ENCODE measurements at regions not wholly inside any gene's neighbourhood (a gene's known extent, or its start where the extent isn't known, plus 50 kb on each side); places are given as distances from the start of the nearest gene placed in this dataset.

GRCh38 chr1:4087530-4088420 lies 187.7 kb upstream of the C1orf174 start:
- DNase-seq (ENCODE audit: low read depth in 2 of 2), result no peak

GRCh38 chr1:4088676-4089075 lies 188.6 kb upstream of the C1orf174 start:
- no peak for DNase-seq (ENCODE audit: low read depth in 2 of 2)

- no peak for DNase-seq (ENCODE audit: low read depth in 2 of 2)
Measured at GRCh38 chr1:4089421-4090175, 189.5 kb upstream of the C1orf174 start.

- DNase-seq (ENCODE audit: low read depth in 2 of 2), result no peak
Measured at GRCh38 chr1:4090556-4090955, 190.5 kb upstream of the C1orf174 start.

GRCh38 chr1:4090976-4091660 lies 191.0 kb upstream of the C1orf174 start:
- DNase-seq (ENCODE audit: low read depth in 2 of 2), result no peak

GRCh38 chr1:4091996-4092395 lies 191.9 kb upstream of the C1orf174 start:
- no peak for DNase-seq (ENCODE audit: low read depth in 2 of 2)

- no peak for DNase-seq (ENCODE audit: low read depth in 2 of 2)
Measured at GRCh38 chr1:4093856-4094565, 193.9 kb upstream of the C1orf174 start.

- DNase-seq (ENCODE audit: low read depth in 2 of 2), result no peak
Measured at GRCh38 chr1:4095433-4095971, 195.4 kb upstream of the C1orf174 start.

- DNase-seq (ENCODE audit: low read depth in 2 of 2), result no peak
Measured at GRCh38 chr1:4101459-4102161, 201.5 kb upstream of the C1orf174 start.

- DNase-seq (ENCODE audit: low read depth in 2 of 2), result no peak
Measured at GRCh38 chr1:4105300-4105880, 205.3 kb upstream of the C1orf174 start.

- DNase-seq (ENCODE audit: low read depth in 2 of 2), result no peak
Measured at GRCh38 chr1:4106731-4107130, 206.7 kb upstream of the C1orf174 start.

GRCh38 chr1:4107291-4107690 lies 207.2 kb upstream of the C1orf174 start:
- no peak for DNase-seq (ENCODE audit: low read depth in 2 of 2)

- DNase-seq (ENCODE audit: low read depth in 2 of 2), result no peak
Measured at GRCh38 chr1:4108331-4108730, 208.3 kb upstream of the C1orf174 start.

GRCh38 chr1:4108758-4109627 lies 208.9 kb upstream of the C1orf174 start:
- no peak for DNase-seq (ENCODE audit: low read depth in 2 of 2)

GRCh38 chr1:4109628-4109940 lies 209.5 kb upstream of the C1orf174 start:
- no peak for DNase-seq (ENCODE audit: low read depth in 2 of 2)

- DNase-seq (ENCODE audit: low read depth in 2 of 2), result no peak
Measured at GRCh38 chr1:4110888-4111287, 210.8 kb upstream of the C1orf174 start.

GRCh38 chr1:4113897-4114296 lies 213.8 kb upstream of the C1orf174 start:
- DNase-seq (ENCODE audit: low read depth in 2 of 2), result no peak

- DNase-seq (ENCODE audit: low read depth in 2 of 2), result no peak
Measured at GRCh38 chr1:4115191-4115900, 215.3 kb upstream of the C1orf174 start.

- DNase-seq (ENCODE audit: low read depth in 2 of 2), result no peak
Measured at GRCh38 chr1:4117196-4117595, 217.1 kb upstream of the C1orf174 start.

Measured in lung microvascular endothelial cell (primary cell).